Uterus (tissue), 3 donors: ENCODE measurements at regions not wholly inside any gene's neighbourhood (a gene's known extent, or its start where the extent isn't known, plus 50 kb on each side); places are given as distances from the start of the nearest gene placed in this dataset.

ENCODE experiments used
- DNase-seq, 2 donors: peaks; one replicate each; pipeline ENCODE4 v3.0.0-alpha.2; 2019 to 2020
- H3K27ac ChIP-seq, 2 donors: fragments of 200-600 bp; sonication (generic); 1 replicate in 1 of 2; 2 replicates in 1 of 2; pipeline ENCODE4 v1.5.1; 2016 to 2018
- H3K27me3 ChIP-seq, 2 donors: fragments of 200-600 bp; sonication (generic); one replicate each; pipeline ENCODE4 v1.5.1; 2018 to 2019; ENCODE audit warnings: control low read depth in 1 of 2
- H3K36me3 ChIP-seq, 2 donors: fragments of 200-600 bp; sonication (generic); one replicate each; pipeline ENCODE4 v1.5.1; 2019; ENCODE audit warnings: control low read depth in 1 of 2
- H3K4me1 ChIP-seq, 2 donors: fragments of 200-600 bp; sonication (generic); one replicate each; pipeline ENCODE4 v1.5.1; 2018 to 2019; ENCODE audit warnings: control low read depth in 1 of 2
- H3K4me3 ChIP-seq, 2 donors: fragments of 200-600 bp; sonication (generic); 1 replicate in 1 of 2; 2 replicates in 1 of 2; pipeline ENCODE4 v1.5.1; 2018 to 2019; ENCODE audit warnings: mild to moderate bottlenecking in 1 of 2
- H3K9me3 ChIP-seq, 2 donors: fragments of 200-600 bp; sonication (generic); one replicate each; pipeline ENCODE4 v1.5.1; 2019; ENCODE audit warnings: control low read depth in 1 of 2
- POLR2A ChIP-seq, 2 donors: fragments of 450-650 bp; IDR thresholded peaks; one replicate each; pipeline ENCODE4 v1.6.1; 2016; ENCODE audit warnings: antibody characterized with exemption in 2 of 2, mild to moderate bottlenecking in 1 of 2, moderate library complexity in 1 of 2
- intact Hi-C: fragments of 100-400 bp; cut with DNase I; formaldehyde crosslinking; loops from one replicate; pipeline ENCODE4 v1.15.1; 2023; ENCODE audit warnings: low total_unique reads
- TF ChIP-seq, protein P1 (sequence below), 4 experiments: fragments of 200-600 bp in 2 of 4; fragments of 450-650 bp in 2 of 4; sonication (generic) in 2 of 4; IDR thresholded peaks; one replicate each; pipeline ENCODE4 v1.5.1; 2016 to 2019; ENCODE audit warnings: antibody characterized with exemption in 4 of 4, mild to moderate bottlenecking in 2 of 4, moderate library complexity in 1 of 4
- donor health status: DM: yes; HTN: yes; CAD: no.

DNA sequence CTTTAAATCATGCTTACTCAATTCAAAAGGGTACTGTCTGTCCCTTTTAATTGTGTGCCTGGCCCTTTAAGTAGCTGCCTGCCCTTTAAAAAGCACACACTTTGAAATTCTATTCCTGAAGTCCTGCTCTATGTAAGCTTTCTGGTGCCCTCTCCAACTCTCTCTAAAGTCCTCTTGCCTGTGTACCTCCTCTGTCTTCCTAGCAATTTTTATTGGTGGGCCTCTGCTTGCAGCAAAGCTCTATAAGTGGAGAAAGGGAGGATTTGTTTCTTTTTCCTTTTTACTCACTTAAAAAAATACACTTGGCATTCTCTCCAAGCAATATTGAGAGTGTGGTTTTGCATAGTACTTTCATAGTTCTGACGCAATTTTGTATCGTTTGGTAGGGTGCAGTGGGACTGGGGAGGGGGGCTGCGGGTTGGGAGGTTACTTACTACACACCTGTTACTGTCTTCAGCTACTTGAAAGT, 135.4 kb downstream of the LMO4 start:
- Histone ChIP-seq H3K4me1 (no peaks in the 10 kb centered on the region), H3K27ac (no peak overlapping the region), H3K36me3 (no peaks in the 10 kb centered on the region), H3K4me3 (no peak overlapping the region), H3K27me3 (no peaks in the 10 kb centered on the region), H3K9me3 (no peaks in the 10 kb centered on the region)
- intact Hi-C loops = no loop called here
- no peak for DNase-seq
- TF ChIP-seq, protein P1, sequence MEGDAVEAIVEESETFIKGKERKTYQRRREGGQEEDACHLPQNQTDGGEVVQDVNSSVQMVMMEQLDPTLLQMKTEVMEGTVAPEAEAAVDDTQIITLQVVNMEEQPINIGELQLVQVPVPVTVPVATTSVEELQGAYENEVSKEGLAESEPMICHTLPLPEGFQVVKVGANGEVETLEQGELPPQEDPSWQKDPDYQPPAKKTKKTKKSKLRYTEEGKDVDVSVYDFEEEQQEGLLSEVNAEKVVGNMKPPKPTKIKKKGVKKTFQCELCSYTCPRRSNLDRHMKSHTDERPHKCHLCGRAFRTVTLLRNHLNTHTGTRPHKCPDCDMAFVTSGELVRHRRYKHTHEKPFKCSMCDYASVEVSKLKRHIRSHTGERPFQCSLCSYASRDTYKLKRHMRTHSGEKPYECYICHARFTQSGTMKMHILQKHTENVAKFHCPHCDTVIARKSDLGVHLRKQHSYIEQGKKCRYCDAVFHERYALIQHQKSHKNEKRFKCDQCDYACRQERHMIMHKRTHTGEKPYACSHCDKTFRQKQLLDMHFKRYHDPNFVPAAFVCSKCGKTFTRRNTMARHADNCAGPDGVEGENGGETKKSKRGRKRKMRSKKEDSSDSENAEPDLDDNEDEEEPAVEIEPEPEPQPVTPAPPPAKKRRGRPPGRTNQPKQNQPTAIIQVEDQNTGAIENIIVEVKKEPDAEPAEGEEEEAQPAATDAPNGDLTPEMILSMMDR (IDR thresholded peaks at IDR 0.05) = no peak
- no peak for TF ChIP-seq POLR2A (IDR thresholded peaks at IDR 0.05)

DNA sequence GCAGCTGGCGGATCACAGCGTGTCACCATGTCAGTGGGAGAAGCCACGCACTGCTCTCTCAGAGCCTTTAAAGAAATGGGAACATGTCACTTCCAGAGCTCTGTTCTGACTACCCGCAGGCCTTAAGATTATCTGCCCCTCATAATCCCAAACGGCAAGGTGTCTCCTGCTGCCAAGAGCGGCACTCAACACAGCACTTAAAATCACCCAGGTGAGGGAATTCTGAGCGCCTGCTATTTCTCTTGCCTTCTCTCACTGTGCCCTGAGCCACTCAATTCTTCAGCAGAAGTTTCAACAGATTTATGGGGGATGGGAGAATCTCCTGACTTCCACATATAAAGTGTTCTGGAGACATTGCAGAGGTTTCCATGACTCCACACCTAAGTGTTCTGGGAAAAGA, 137.9 kb downstream of the LMO4 start:
- Histone ChIP-seq H3K4me1 (no peaks in the 10 kb centered on the region), H3K27me3 (no peaks in the 10 kb centered on the region), H3K36me3 (no peaks in the 10 kb centered on the region), H3K9me3 (no peaks in the 10 kb centered on the region), H3K4me3 (no peak overlapping the region), H3K27ac (no peak overlapping the region)
- intact Hi-C loops = no loop called here
- TF ChIP-seq, protein P1 (IDR thresholded peaks at IDR 0.05) = no peak
- no peak for TF ChIP-seq POLR2A (IDR thresholded peaks at IDR 0.05)
- no peak for DNase-seq

DNA sequence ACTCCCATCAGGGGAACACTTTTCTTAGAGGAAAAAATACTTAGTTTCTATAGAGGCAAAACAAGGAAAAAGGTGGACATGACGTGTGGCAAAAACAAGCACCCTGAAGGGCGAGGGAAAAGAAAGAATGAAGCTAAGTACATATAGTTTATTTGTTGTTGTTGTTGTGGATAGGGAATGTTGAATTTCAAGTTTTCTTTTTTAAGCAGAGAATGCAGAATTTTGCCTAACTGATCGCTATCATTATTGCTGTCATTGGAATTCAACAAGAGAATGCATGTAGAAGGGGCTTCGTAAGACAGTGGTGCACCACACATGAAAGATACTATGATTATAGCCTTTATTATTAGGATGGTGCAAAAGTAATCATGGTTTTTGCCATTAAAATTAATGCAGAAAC, 144.0 kb downstream of the LMO4 start:
- no peak overlapping the region for H3K27ac ChIP-seq
- no peaks in the 10 kb centered on the region for H3K9me3 ChIP-seq
- no peaks in the 10 kb centered on the region for H3K27me3 ChIP-seq
- TF ChIP-seq POLR2A (IDR thresholded peaks at IDR 0.05) = no peak
- TF ChIP-seq, protein P1 (IDR thresholded peaks at IDR 0.05) = no peak
- no peak for DNase-seq
- intact Hi-C loops = no loop called here
- H3K36me3 ChIP-seq = no peaks in the 10 kb centered on the region
- no peaks in the 10 kb centered on the region for H3K4me1 ChIP-seq
- H3K4me3 ChIP-seq = no peak overlapping the region

DNA sequence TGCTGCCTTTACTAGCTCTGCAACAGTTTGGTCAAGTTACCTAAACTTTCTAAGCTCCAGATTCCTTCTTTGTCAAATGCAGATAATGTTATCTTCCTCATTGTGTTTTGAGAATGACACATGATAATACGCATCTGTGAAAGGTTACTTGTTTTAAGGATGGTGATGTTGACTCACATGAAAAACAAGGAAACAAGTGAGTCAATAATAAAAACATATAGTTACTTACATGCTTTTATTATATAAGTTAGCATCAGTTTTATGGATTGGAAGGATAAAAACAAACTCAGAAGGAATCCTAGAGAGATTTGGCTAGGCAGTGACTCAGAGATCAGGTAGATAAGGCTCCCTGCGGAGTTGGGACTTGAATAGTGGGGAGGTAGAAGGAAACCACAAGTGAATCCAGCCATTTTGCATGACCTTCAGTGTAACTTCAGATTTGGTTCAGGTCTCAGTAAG, 144.6 kb downstream of the LMO4 start:
- no peak overlapping the region for H3K4me3 ChIP-seq
- no peaks in the 10 kb centered on the region for H3K4me1 ChIP-seq
- H3K36me3 ChIP-seq = no peaks in the 10 kb centered on the region
- H3K9me3 ChIP-seq = no peaks in the 10 kb centered on the region
- no peaks in the 10 kb centered on the region for H3K27me3 ChIP-seq
- intact Hi-C loops = no loop called here
- no peak for DNase-seq
- no peak overlapping the region for H3K27ac ChIP-seq
- TF ChIP-seq, protein P1 (IDR thresholded peaks at IDR 0.05) = no peak
- TF ChIP-seq POLR2A (IDR thresholded peaks at IDR 0.05) = no peak

DNA sequence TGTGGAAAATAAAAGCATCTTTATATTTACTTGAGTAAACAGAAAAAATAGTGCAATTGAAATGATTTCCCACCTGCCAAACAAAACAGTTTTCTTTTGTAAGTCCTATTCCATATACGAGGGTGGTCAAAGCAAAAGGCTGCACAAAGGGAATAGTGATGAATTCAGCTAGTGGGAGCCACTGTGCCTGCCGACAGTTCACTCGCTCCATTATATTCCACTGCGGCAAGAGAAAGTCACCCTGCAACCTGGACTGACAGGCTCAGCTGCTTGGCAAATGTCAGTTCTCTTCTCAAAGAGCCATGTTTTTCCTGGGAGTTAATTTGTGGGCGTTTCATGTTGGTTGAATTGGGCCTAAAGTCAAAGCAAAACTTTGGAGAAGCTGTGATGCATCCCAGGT, 145.4 kb downstream of the LMO4 start:
- no peaks in the 10 kb centered on the region for H3K4me1 ChIP-seq
- no peak overlapping the region for H3K27ac ChIP-seq
- H3K4me3 ChIP-seq = no peak overlapping the region
- H3K27me3 ChIP-seq = no peaks in the 10 kb centered on the region
- no peaks in the 10 kb centered on the region for H3K36me3 ChIP-seq
- no peak for TF ChIP-seq POLR2A (IDR thresholded peaks at IDR 0.05)
- TF ChIP-seq, protein P1 (IDR thresholded peaks at IDR 0.05) = no peak
- intact Hi-C loops = no loop called here
- no peaks in the 10 kb centered on the region for H3K9me3 ChIP-seq
- DNase-seq = no peak
